WERI-Rb-1 (cell line): ENCODE measurements at regions not wholly inside any gene's neighbourhood (a gene's known extent, or its start where the extent isn't known, plus 50 kb on each side); places are given as distances from the start of the nearest gene placed in this dataset.
A peak's percentile ranks its signal among the peaks of the same experiment; 100 is the strongest.

Experiments
- DNase-seq: peaks from one replicate; pipeline ENCODE4 v3.0.0-alpha.2; 2020
- H3K27ac ChIP-seq: fragments of 250-450 bp; sonication (Bioruptor Pico); 2 replicates; pipeline ENCODE4 v1.5.1; 2020; ENCODE audit warnings: mild to moderate bottlenecking, moderate library complexity
- H3K27me3 ChIP-seq: fragments of 250-450 bp; sonication (Bioruptor Pico); 2 replicates; pipeline ENCODE4 v1.5.1; 2021; ENCODE audit warnings: mild to moderate bottlenecking, low read depth, moderate library complexity; ENCODE audit not compliant: insufficient read depth, severe bottlenecking
- H3K36me3 ChIP-seq: fragments of 250-450 bp; sonication (Bioruptor Pico); 2 replicates; pipeline ENCODE4 v1.5.1; 2020; ENCODE audit warnings: mild to moderate bottlenecking, moderate library complexity
- H3K4me3 ChIP-seq: 2 replicates; pipeline ENCODE4 v1.5.1; 2011; ENCODE audit warnings: low read depth, mild to moderate bottlenecking, control low read depth, low read length
- H3K9me3 ChIP-seq: fragments of 250-450 bp; sonication (Bioruptor Pico); 2 replicates; pipeline ENCODE4 v1.5.1; 2021; ENCODE audit warnings: mild to moderate bottlenecking, moderate library complexity; ENCODE audit not compliant: severe bottlenecking
- CTCF ChIP-seq: IDR thresholded peaks from 2 replicates; pipeline ENCODE4 v1.5.1; 2011; ENCODE audit warnings: low read depth, mild to moderate bottlenecking, control low read depth, inconsistent platforms, low read length

DNA sequence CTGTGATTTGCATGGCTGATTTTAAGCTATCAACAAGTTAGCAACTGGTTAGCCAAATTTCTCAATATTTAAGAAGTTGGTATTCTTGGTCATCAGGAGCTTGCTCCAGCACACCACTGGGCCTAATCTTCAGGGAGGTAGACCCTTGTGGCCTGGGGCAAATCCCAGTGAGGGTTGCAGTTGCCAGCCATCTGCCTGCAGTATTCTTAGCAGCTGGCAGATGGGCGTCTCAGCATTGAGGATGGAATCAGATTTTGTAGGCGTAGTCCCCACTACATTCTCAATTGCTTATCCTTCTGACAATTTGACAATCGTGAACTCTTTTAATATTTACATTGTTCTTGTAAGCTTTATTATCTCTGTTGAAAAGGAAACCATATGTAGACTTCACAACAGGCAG is 1266.2 kb downstream of the SLITRK5 start:
- no peak overlapping the region for H3K27ac ChIP-seq
- peak; percentile 74 for DNase-seq
- no peaks in the 10 kb centered on the region for H3K9me3 ChIP-seq
- H3K4me3 ChIP-seq: no peak overlapping the region
- no peaks in the 10 kb centered on the region for H3K27me3 ChIP-seq
- TF ChIP-seq CTCF: no peak
- no peaks in the 10 kb centered on the region for H3K36me3 ChIP-seq

DNA sequence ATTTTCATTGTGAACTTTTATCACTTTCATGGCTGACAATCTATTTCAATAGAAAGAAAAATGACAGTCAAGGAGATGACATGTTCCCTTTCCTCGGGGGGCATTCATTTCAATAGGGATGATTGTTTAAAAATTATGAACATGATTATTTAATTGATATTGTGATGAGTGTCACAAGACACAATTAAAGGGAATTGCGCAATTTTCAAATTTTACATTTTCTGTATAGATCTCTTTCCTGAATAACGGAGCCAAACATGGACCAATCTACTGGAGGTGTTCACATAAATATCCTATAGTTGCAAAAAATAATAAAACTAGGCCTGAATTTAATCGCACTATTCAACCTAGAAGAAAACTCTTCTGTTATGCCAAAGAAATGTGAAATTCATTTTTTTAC is 1274.6 kb downstream of the SLITRK5 start:
- no peak overlapping the region for H3K4me3 ChIP-seq
- no peak for TF ChIP-seq CTCF
- H3K27me3 ChIP-seq: no peaks in the 10 kb centered on the region
- DNase-seq: no peak
- no peaks in the 10 kb centered on the region for H3K36me3 ChIP-seq
- no peaks in the 10 kb centered on the region for H3K9me3 ChIP-seq
- H3K27ac ChIP-seq: no peak overlapping the region

- H3K36me3 ChIP-seq: no peaks in the 10 kb centered on the region
- H3K4me3 ChIP-seq: no peak overlapping the region
- no peak for DNase-seq
- no peaks in the 10 kb centered on the region for H3K27me3 ChIP-seq
- no peak overlapping the region for H3K27ac ChIP-seq
- TF ChIP-seq CTCF: no peak
- H3K9me3 ChIP-seq: no peaks in the 10 kb centered on the region
These were observed 1277.3 kb downstream of the SLITRK5 start for GRCh38 chr13:88948501-88948900.

DNA sequence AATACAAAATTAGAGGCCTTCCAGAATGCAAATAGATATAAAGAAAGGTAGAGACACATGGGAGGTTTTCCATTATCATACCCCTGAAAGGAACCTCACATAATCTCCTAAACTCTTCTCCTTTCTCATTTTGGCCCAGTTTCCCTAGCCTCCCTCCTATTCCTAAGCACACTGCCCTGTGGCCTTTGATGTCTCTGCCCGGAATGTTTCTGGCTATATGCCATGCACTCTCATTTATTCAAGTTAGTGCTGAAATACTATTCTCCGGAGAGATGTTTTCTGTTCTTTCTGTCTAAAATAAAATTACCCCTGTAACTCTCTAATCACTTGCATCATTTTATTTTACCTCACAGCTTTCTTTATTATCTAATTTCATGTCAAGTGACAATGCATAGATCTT is 1287.7 kb downstream of the SLITRK5 start:
- Histone ChIP-seq H3K4me3 (no peak overlapping the region), H3K9me3 (no peaks in the 10 kb centered on the region), H3K27me3 (no peaks in the 10 kb centered on the region), H3K27ac (no peak overlapping the region), H3K36me3 (no peaks in the 10 kb centered on the region)
- no peak for DNase-seq
- no peak for TF ChIP-seq CTCF

- DNase-seq: no peak
- H3K27me3 ChIP-seq: no peaks in the 10 kb centered on the region
- no peak overlapping the region for H3K4me3 ChIP-seq
- no peak overlapping the region for H3K27ac ChIP-seq
- no peaks in the 10 kb centered on the region for H3K36me3 ChIP-seq
- no peak for TF ChIP-seq CTCF
- no peaks in the 10 kb centered on the region for H3K9me3 ChIP-seq
These were observed 1305.3 kb downstream of the SLITRK5 start for GRCh38 chr13:88976466-88976865.

DNA sequence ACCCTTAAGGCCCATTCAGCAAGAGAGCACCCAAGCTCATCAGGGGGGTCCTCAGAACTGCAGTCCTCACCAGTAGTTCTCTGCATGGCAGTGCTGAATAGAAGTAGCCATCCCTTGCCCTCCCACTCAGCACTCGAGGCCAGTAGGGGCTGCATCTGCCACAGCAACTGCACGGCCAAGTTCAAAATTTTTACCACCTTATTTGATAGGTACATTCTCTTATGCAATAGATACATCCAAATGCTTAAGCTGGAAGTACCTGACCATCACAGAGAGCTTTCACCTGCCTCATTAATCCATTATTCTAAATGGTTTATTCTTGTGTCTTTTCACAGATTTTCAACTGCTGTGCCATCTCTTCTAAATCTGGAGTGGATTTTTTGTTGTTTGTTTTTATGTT is 1307.4 kb downstream of the SLITRK5 start:
- no peak for DNase-seq
- Histone ChIP-seq H3K27me3 (no peaks in the 10 kb centered on the region), H3K36me3 (no peaks in the 10 kb centered on the region), H3K9me3 (no peaks in the 10 kb centered on the region), H3K4me3 (no peak overlapping the region), H3K27ac (no peak overlapping the region)
- no peak for TF ChIP-seq CTCF
